G401.6 (cell line): ENCODE measurements at regions not wholly inside any gene's neighbourhood (a gene's known extent, or its start where the extent isn't known, plus 50 kb on each side); places are given as distances from the start of the nearest gene placed in this dataset.
"Not testable (repeated sequence)": the region's sequence is repeated elsewhere in the genome, so short reads cannot be mapped to it uniquely, and the experiment has no call there.

ENCODE experiments used
- FAIRE-seq: peaks from 2 replicates; lab custom pipeline; 2012; peaks lifted over from hg19 to GRCh38; lab: Jason Lieb, UNC

DNA sequence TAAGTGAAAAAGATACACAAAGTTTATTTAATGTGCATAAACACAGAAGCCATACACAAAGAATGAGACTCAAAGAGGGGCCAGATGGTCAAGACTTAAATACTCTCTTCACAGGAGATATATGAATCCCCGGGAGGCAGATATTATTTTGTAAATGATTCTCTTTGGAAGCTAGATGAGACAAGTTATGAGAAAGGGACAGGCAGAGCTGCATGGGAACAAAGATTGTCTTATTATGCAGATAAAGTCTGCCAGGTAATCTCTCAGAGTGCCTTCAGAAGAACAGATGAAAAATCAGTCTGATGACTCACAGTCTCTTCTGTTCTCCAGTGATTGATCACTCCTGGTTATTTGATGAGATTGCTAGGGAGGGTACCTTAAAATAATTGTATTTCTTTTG lies 89.0 kb downstream of the NAF1 start:
- FAIRE-seq, result no peak

DNA sequence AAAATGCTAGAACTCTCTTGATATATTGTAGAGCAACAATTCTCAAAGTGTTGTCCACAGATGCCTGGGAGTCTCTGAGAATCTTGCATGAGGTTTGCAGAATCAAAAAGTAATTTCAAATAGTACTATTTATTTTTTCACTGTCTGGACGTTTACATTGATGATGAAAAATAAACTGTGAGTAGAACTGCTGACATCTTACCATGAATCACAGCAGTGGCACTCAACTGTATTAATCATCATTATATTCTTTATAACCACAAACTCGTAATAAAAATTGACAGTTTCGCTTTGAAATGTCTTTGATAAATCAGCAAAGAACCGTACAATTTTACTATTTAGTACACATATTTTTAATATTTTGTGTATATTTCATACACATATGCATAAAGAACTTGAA lies 94.5 kb downstream of the NAF1 start:
- FAIRE-seq, result no peak

DNA sequence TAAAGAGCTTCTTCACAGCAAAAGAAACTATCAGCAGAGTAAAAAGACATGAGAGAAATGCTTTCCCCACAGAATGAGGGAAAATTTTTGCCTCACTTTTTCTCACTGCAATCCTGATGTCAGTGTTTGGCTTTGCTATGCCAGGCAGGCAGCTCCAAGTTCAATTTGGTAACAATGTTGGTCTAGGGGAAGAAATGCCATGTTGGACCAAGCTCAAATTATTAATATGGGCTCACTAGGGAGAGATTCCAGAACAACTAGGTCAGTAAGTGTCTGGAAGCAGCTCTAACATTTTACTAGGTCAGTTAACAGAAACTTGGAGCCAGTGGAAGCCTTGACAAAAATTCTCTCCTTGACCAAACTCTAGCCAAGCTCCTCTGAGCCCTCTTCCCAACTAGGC lies 95.4 kb downstream of the NAF1 start:
- FAIRE-seq, result no peak

DNA sequence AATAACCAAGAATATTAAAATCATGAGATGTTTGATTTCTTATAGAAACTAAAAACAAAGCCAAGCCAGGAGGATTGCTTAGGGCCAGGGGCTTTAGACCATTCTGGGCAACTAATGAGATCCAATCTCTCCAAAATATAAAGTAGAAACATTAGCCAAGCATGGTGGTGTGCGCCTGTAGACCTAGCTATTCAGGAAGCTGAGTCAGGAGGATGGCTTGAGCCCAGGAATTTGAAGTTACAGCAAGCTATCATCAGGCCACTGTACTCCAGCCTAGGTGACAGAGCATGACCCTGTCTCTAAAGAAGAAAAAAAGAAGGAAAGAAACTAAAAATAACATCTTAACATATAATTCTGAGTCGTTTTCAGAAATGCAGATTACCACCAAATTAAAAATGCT lies 96.7 kb downstream of the NAF1 start:
- FAIRE-seq, result no peak

DNA sequence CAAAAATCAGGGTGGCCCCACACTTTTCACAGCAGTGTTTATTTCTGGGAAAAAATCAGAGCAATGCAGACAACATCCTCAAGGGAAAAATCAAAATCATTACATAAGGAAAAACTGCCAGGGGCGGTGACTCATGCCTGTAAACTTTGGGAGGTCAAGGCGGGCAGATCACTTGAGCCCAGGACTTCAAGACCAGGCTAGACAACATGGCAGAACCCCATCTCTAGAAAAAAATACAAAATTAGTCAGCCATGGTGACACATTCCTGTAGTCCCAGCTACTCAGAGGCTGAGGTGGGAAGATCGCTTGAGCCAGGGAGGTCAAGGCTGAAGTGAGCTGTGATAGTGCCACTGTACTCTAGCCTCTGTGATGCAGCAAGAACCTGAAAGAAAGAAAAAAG lies 102.8 kb downstream of the NAF1 start:
- FAIRE-seq, result no peak

DNA sequence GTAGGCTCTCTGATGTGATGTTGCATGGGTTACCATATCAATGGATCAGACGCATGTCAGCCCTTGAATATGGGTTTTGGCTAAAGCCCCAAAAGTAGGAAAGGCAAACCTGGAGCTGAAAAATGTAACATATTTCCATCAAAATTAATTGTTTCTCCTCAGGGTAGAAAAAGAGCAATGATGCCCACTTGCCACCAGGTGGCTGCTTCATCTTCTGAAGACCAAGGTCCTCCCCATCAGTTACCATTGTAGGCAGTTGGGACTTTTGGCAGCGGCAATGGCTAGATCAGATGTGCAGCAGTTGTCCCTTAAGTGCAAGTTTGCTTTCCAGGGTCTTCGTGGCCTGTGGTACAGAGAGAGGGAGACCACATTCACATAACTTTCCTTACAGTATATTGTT lies 118.2 kb downstream of the NAF1 start:
- FAIRE-seq, result no peak

DNA sequence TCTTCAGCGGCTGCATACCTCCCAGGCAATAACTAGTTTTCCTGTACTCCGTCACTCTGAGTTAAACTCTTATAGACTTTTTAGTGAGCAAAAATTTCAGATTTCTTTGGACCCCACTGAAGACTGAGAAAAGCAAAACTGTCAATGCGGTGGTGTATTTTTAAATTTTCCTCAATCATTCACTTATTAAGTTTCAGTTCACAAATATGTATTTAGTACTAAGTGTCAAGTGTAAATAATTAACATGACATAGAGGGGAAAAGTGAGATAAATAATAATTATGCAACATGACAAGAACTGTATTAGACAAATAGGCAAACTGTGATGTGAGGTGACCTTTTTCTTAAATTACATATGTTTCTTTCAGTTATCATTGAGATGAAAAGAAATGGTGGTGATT lies 124.4 kb downstream of the NAF1 start:
- FAIRE-seq, result no peak

DNA sequence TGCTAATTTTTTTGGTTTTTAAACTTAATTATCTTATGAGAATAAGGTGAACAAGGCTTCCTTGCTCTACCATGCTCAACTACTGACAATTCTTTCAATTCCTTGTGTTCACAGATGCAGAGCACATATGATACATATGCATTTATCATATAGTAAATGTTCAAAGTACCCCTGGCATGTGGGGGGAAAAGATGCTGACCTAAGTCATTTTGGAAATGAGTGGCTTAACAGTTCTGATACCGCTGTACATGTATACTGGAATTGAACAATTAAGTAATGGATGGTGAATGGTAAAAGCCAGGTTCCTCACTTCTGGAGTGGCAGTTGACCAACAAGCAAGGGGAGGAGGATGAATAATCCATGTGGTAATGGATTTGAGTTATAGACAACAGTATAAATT lies 149.6 kb downstream of the NAF1 start:
- FAIRE-seq, result no peak

DNA sequence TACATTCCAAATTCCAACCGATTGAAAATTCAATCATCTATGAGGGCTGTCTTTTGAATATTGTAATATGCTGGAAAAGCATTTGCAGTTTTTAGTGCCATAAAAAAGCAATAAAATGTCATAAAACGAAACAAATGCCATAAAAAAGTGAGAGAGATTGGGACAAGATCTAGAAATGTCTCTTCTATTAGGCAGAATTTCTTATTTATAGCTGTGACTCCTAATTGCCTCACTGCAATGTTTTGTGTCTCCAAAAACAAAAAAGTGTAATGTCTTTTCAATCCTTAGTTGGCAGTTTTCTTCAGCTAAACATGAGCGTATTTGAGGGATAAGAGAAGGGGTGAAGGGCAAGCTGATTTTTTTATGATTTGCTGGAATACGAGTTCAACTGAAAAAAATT lies 153.9 kb downstream of the NAF1 start:
- no peak for FAIRE-seq

DNA sequence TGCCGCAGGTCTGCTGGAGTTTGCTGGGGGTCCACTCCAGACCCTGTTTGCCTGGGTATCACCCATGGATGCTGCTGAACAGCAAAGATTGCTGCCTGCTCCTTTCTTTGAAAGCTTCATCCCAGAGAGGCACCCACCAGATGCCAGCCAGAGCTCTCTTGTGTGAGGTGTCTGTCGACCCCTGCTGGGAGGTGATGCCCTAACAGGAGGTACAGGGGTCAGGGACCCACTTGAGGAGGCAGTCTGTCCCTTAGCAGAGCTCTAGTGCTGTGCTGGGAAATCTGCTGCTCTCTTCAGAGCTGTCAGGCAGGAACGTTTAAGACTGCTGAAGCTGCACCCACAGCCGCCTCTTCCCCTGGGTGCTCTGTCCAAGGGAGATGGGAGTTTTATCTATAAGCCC lies 162.7 kb downstream of the NAF1 start:
- FAIRE-seq, result no peak

DNA sequence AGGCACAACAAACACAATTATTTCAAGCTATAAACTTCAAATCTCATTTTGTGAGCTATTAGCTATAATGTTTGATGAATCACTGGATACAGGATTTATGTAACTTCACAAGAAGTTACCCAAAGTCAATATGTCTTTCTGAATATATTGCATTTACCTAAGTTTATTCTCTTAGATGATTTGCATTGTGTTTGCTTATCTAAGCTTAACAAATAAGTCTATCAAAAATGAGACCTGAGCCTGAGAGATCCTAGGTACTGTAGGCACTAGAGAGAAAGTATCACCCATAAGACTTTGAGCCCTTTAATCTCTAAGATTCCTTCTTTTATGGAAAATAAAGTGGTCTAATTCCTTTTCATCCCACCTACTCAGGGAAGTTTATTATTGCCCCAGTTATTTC lies 178.2 kb downstream of the NAF1 start:
- FAIRE-seq, result no peak

DNA sequence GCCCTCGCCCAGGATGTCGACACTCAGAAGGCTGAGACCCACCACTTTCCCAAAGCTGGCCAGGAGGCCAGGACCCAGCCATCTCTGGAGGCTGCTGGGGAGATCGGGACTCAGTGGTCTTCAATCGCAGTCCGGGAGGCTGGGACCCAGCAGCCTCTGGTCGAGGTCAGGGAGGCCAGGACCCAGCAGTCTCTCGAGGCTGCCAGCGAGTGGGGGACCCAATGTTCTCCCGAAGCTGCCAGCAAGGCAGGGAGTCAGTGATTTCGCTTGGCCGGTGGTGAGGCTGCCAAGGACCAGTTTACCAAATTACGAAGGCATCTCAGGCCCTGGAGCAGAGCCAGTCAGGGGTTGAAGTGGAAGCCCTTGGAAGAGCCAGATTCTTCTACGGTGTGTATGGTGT lies 181.6 kb downstream of the NAF1 start:
- no peak for FAIRE-seq

DNA sequence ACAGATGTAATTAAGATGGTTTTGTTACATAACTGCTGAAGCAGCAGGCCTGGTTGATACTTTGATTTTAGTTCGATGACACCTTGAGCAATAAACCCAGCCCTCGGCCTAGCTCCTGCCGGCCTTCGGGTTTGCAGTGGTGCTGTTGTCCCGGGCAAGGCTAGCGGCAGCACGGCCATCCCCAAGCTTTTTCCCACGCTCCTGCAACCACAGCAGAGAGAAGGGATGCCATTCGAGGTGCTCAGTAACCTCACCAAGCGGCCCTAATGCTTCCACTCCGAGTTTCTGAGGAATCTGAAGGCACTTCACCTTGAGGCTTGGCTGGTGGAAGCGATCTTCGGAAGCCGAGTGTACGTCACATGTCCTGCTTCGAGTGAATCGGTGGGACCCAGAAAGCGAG lies 182.1 kb downstream of the NAF1 start:
- FAIRE-seq, result no peak

DNA sequence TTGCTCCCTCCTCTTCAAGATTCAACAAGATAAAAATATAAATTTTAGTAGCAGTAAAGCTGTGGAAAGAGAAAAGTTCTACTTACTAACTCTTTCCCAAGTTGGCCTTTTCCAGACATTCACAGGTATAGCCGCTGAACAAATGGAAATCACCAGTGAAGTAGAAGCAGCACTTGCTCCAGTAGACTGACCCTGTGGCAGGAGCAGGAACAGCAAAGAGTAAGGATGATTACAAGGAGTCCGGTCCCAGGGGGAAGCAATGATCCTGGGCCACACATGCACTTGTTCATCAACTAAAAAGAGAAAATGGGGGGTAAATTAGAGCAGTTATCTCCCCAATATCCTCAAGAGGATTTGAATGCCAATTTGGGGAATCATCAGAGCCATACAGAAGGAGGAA lies 184.9 kb downstream of the NAF1 start:
- FAIRE-seq, result no peak

DNA sequence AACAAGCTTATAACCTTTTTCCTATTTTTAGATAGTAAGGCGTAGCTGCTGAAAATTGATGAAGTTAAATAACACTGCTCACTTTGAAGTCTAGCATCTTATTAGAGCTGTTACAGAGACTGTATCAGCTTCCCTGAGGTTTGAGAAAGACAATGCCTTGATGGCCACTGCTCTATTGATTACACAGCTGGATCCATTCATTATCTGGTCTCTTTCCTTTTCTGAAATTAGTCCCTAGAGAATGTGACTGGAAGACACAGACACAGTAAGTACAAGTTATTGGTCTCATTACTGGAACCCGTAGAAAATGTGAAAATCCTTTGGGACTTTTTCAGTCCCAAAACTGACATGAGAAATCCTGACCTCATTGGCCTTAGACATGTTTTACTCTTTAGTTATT lies 188.3 kb downstream of the NAF1 start:
- no peak for FAIRE-seq

DNA sequence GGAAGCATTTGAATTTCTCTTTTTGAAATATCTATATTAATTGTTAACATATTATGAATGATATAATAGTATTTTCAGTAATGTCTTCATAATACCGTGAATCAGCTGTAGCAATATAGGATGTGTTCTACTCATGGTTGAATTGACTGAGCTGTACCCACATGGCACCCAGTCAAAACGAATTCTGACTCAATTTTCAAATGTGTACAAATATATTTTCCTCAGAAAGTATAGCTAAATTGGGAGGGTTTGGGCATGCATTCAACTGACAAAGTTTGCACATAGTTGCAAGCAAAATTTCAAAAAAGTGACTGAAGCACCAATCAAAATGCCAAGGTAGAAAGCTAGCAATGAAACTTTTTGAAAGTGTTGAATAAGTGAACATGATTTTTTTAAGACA lies 188.9 kb downstream of the NAF1 start:
- no peak for FAIRE-seq

DNA sequence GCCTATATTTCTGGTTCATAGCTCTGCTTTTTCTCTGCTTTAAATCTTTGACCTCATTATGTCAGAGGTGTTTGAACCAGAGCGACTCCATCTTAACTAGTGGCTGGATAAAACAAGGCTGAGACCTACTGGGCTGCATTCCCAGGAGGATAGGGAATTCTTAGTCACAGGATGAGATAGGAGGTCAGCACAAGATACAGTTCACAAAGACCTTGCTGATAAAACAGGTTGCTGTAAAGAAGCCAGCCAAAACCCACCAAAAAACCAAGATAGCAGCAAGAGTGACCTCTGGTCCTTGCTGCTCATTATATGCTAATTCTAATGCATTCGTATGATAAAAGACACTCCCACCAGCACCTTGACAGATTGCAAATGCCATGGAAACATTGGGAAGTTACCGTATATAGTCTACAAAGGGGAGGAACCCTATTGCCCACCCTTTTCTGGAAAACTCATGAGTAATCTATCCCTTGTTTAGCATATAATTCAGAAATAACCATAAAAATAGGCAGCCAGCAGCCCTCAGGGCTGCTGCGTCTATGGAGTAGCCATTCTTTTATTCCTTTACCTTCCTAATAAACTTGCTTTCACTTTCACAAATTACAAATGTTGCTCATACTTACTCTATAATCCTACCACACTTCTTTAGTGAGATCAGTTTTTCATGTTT lies 193.9 kb downstream of the NAF1 start:
- no peak for FAIRE-seq

DNA sequence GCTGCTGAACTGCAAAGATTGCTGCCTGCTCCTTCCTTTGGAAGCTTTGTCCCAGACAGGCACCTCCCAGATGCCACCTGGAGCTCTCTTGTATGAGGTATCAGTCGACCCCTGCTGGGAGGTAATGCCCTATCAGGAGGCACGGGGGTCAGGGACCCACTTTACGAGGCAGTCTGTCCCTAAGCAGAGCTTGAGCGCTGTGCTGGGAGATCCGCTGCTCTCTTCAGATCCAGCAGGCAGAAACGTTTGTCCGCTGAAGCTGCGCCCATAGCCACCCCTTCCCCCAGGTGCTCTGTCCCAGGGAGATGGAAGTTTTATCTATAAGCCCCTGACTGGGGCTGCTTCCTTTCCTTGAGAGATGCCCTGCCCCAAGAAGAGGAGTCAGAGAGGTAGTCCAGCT lies 197.5 kb downstream of the NAF1 start:
- FAIRE-seq, result no peak

DNA sequence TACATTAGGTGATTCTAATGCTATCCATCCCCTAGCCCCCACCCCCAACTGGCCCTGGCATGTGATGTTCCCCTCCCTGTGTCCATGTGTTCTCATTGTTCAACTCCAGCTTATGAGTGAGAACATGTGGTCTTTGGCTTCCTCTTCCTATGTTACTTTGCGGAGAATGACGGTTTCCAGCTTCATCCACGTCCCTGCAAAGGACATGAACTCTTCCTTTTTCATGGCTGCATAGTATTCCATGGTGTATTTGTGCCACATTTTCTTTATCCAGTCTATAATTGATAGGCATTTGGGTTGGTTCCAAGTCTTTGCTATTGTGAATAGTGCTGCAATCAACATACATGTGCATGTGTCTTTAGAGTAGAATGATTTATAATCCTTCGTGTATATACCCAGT lies 200.7 kb downstream of the NAF1 start:
- FAIRE-seq, result not testable (repeated sequence)

DNA sequence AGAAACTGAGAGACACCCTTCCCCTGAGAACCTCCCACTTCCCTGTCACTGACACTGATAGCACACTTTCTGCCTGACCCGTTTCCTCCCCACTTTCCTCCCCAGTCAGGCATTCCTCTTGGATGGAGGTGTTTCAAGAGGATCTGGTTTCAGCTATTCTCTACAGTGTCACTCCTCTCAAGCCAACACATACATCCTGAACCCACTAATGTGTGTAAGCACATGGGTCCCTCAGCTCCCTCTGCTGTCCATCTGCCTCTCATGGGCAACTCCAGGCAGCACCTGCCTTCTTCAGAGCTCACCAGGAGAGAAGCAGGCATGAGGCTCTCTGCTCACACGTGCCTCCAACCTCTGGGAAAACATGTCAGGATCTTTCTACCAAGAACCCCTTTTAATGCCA lies 207.6 kb downstream of the NAF1 start:
- FAIRE-seq, result no peak

DNA sequence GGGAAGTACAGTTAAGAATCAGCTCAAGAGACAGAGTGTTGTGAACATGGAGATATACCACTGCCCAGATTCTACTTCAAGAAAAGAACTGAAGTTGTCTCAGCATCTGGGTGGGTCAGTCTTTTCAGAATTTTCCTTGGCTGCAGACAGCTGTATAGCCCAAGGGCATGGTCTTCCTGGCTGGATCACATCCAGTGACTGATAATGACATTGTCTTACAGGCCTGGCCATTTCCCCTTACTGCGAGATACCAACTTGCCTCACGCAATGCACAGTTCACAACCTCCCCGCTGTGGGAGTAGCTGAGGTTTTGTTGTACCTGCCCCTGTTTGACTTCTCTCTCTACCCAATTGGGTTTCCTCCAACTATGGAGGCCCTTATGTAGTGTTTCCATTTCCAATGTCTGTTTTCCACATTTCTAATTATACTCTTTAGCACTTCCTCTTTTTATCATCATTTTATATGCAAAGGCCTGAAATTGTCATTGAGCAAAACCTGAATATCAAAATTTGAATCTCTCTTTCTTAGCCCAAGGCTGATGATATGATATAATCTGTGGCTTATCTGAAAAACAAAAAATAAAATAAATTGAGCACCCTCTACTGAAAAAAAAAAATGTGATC lies 209.1 kb downstream of the NAF1 start:
- no peak for FAIRE-seq

DNA sequence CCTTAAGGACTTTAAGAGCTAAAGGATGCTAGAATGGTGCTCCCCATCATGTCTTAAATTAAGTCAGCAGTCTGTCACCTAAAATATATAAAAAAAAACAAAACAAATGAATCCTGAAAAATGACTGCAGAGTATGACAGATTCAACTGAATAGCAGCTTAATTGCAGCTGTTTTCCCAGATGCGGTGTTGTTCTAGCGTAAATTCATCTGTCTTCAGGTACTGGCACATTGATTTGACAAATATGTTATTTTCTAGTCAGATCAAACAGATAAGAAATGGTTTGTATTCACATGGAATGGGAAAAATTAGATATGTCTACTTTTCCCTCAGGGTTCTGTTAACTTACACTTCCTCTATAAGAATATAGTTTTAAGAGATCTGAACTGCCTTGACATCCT lies 211.7 kb downstream of the NAF1 start:
- FAIRE-seq, result no peak

DNA sequence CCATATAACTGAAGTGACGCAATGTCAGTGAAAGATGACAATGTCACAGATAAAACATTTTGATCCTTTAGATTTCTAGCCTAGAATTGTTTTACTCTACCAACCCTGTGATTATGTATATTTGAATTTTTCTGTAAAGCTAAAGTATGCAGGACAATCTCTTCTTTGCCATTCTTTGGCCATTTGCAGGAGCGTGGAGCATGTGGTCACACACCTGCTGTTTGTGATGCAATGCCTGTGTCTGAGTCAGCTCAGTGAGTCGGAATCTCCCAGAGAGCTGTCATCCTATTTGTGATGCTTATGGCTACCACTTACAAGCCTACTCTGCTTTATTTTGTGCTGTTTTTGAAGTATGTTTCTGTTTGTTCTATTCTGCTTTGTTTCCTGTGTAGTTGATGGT lies 214.5 kb downstream of the NAF1 start:
- no peak for FAIRE-seq

DNA sequence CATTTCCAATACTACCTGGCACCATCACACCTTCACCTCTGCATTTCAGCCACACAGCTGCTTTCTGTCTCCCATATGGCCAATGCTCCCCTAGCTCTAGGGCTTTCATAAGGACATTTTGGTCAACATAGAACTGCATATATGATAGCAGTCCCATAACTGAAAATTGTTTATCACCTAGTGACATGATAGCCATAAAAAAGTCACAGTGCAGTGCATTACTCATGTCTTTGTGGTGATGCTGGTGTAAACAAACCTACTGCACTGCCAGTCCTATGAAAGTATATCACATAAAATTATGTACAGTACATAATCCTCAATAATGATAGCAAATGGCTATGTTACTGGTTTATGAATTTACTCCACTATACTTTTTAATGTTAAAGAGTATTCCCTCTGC lies 221.0 kb downstream of the NAF1 start:
- no peak for FAIRE-seq

DNA sequence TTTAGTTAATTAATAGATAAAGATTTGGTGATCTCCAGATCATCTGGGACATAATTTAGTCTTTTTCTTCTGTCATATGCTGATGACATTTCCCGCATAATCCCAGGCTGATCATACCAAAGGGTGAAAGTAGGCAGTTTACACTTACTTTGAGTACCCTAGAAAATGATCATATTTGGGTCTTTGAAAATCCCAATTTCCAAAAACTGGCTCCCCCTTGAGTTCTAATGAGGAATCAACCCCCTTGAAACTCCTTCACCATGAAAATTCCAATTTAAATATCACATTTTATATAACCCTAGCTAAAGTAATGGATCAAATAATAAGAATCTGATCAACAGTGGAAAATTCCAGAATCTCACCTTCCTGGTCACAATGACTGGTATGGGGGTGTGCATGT lies 223.4 kb downstream of the NAF1 start:
- no peak for FAIRE-seq
